GM18873 (cell line): ENCODE measurements at regions not wholly inside any gene's neighbourhood (a gene's known extent, or its start where the extent isn't known, plus 50 kb on each side); places are given as distances from the start of the nearest gene placed in this dataset.

Source experiments
- ATAC-seq: cut with Tn5 transposase; IDR thresholded peaks from one replicate; pipeline ENCODE4 v1.9.1; 2021; ENCODE audit warnings: mild to moderate bottlenecking, moderate library complexity, moderate number of reproducible peaks; ENCODE audit not compliant: unreplicated experiment, low FRiP score

DNA sequence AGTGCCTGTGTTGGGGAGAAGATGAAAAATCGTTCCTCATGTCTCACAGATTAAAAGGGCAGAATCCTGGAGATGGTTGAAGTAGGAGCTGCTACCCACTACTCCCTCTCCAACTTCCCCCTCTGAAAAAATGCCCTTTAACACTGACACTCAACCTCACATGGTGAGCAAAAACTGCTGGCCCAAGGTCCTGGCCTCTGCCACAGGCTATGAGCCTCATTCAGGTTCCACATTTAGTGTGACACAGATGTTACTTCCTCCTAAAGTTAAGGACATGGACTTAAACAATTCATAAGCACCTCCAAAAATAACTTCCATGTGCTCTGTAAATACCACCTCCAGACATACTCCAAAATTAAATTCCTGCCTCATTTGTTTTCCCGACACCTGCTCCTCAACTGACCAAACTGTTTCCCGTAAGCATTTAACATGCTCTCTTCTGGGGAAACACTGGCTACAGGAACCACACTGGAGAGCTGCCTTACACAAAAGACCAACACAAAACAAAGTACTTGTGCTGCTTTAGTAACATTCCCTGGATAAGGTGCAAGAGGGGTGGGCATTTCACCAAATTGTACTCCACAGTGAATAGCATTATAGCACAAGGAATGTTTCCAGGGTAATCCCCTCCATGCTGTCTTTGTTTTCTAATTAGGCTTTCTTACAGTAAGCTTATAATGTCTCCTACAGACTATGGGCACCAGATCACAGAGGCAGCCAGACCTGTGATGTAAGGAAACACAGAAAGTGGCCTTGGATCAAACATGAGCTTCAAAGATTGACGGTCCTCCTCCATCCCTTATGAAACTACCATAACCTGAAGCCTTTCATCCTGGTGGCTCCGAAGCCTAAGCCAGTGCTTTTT lies 57.0 kb downstream of the PHLDA1 start:
- no peak for ATAC-seq

DNA sequence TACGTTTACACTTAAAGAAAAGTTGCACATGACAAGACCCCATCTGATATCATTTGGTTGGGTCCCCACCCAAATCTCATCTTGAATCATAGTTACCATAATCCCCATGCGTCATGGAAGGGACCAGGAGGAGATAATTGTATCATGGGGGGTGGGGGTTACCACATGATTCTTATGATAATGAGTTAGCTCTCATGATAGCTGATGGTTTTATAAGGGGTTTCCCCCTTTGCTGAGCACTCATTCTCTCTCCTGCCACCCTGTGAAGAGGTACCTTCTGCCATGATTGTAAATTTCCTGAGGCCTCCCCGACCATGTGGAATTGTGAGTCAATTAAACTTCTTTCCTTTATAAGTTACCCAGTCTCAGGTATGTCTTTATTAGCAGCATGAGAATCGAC lies 60.3 kb downstream of the PHLDA1 start:
- ATAC-seq, result no peak

DNA sequence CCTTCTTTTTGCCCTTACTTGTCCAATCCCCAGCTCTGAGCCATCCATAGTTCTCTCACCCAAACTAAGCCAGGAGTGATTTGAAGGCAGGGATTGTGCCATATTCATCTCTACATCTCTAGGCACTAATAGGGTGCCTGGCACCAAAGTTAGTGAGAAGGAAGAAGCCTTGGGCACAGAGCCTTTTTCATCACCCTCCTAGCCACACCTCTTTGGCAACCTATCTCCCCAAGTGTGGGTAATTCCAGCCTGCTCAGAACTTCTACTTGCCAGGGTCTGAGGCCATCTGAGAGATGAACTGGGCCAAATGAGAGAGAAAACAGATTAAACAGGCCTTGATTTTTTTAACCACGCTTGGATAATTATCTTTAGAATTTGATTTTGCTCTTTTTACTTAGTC lies 61.3 kb downstream of the PHLDA1 start:
- ATAC-seq, result no peak

DNA sequence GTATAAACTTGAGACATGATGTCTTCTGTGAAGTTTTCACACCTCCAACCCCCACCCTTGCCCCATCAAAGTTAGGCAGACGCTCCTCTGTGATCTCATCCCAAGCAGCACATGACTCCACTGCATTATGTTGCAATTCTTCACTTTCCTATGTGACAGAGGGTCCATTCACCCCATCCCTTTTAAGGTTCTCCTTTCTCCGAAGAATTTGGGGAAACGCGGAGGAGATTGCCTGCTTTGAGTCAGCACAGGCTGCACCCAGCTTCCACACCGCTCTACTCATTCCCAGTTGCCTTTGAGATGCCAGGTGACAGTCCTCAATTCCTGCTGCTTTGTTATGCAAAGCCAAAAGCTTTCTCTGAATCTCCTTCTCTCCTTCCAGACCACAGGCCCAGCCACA lies 61.8 kb downstream of the PHLDA1 start:
- no peak for ATAC-seq

DNA sequence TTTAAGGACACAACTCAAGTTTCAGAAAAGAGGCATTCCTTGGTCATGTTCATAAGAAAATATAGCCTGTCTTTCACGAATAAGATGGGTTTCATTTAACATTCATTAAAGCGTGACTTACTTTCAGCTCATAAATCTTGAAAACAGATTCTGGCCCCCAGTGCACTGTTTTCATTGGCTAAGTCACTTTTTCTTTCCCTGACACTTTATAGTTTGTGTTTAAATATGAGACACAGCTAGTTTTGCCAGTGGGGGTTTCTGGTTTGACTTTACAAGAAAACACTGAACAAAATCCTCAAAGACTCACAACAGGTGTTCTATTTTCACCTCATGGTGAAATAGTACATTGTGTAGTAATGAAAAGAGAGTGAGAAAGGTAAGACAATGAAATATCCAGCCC lies 65.9 kb downstream of the PHLDA1 start:
- no peak for ATAC-seq

DNA sequence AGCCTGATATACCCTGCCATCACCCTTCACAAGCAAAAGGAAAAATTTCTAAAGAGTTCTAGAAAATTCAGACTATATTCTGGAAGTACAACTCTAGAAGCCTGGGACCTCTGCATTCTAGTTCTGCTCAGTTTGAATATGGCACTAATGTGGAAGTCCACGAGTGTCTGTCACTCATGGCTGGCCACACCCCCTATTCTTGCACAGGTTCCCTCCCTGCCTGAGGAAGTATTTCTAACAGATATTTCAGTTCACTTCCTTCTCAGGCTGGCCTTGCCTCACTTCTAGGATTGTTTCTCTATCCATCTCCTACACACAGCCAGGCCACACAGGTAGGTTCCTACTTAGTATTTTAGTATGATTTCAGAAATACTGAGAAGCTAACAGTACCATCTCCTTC lies 67.4 kb downstream of the PHLDA1 start:
- ATAC-seq, result no peak

DNA sequence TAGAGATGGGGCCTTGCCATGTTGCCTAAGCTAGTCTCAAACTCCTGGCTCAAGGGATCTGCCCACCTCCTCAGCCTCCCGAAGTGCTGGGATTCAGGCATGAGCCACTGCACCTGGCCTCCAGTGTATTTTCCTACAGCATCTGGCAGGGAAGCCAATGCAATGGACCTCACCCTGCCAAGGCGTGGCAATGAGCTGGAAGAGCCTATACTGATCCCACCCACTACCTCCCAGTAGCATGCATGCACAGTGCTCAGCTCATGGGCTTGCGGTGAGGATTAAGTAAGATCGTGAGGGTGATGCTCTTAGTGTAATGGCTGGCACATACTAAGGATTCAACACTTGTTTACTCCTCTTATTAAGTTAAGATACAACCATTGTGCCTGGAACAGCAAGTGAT lies 69.7 kb downstream of the PHLDA1 start:
- no peak for ATAC-seq

DNA sequence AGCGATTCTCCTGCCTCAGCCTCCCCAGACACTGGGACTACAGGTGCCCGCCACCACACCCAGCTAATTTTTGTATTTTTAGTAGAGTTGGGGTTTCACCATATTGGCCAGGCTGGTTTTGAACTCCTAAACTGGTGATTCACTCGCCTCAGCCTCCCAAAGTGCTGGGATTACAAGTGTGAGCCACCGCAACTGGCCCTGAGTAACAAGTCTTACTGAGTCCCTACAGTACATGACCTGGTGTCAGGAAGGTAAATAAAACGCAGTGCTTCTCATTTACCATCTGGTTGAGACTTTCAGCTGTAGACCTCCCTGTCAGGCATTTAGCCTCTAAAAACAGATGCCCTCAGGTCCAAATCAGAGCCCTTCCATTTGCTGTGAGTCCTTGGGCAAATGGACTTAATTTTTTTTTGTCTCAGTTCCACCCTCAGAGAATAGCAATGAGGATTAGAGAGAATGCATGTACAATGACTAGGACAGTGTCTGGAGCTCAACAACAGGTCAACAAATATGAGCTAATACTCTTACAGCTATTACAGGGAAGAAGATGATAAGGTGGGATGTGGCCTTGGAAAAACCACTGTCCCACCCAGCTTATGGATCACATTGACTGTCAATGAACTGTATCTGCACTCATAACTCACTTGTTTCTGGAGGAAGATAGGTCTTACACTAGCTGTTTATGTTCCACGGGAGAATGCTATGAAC lies 70.5 kb downstream of the PHLDA1 start:
- no peak for ATAC-seq

DNA sequence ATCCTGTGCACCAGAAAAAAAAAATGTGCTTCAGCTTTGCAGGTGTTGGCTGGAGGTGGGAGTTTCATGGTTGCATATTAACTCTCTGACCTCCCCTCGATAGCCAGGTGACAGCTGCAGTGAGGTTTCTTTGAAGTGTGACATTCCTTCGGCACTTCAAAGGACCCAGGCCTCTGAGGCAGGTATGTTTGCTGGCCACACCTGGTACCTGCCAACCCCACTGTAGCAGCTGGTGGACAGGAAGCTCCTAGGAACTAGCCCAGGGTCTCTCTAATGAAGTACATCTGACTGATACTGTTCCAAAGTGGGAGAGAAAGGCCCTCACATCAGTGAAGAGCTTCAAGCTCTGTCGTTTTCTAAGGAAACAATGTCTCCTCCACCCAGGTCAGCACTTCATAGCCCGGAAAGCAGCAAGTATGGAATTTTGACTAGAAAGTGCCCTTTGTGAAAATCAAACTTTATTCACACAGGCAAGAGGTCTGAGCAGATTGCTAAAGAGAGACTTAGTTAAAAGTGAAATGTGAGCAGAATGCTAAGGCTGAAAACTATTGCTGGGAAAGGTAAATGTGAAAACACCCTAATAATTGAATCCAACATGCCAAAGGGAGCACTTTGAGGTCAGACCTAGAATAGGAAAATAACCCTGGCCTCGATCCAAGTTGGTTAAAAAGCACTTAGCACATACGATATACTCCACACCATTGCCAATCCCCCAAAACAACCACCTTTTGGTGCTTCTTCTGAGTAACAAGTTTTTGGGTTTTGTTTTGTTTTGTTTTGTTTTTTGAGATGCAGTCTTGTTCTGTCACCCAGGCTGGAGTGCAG lies 71.3 kb downstream of the PHLDA1 start:
- ATAC-seq, result no peak

DNA sequence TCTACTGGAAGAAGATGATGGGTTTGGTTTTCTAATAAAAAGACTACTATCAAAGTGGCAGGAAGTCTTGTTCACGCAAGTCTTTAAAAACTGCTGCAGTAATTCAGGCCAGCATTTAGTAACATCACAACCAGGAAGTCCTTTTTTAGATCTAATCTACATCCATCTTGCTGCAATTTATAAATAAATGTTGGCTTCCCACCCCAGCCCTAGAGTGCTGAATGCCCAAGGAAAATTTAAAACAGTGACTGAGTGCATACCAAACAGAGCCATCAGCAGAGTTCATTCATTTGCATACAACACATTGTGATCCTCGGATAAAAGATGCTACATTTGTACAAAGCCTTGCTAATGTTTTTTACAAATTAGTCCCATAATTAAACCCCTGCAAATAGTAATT lies 72.1 kb downstream of the PHLDA1 start:
- ATAC-seq, result no peak

DNA sequence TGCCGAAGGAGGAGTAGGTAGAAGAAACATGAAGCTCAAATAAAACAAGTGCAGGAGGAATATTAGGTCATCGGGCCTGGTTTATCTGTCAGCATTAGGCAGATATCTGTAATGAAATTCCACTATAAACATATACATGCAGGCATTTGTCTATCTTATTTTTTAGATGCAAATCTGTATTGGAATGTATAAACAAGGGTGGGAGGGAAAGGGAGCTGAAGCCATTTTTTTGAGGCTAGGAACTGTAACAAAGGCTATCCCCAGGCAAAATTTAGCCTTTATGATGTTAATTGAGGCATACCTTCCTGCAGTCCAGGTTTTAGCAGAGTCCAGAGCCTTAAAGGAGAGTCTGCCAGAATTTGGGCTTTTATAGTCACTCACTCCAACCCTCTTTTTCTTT lies 72.5 kb downstream of the PHLDA1 start:
- no peak for ATAC-seq

DNA sequence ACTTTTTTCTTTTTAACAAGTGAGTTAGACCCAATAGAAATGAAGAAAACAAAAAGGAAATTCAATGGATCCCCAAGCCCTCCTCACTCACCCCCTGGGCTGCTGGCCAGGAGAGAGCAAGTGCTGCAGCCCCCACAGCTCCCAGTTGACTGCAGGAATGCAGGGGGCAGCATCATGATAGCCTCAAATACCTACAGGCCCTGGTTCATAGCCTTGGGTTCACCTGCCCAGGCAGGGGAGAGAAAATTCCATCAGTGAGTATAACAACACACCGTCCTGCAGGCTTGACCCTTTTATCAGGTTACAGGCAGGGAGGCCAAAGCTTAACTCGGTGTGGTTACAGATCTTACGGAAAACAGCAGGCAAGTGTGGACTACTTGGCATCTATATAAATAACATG lies 76.3 kb downstream of the PHLDA1 start:
- no peak for ATAC-seq

DNA sequence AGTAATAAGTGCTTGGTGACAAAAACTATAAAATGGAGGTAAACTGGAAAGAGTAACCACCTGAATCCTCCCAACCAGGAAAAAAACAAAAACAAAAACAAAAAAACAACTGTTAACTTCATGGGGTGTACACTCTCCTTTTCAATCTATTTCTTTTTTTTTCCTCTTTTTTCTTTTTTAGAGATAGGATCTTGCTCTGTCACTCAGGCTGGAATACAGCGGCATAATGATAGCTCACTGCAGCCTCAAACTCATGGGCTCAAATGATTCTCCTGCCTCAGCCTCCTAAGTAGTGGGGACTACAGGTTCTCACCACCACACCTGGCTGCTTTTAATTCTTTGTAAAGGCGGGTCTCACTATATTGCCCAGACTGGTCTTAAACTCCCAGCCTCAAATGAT lies 76.8 kb downstream of the PHLDA1 start:
- no peak for ATAC-seq

DNA sequence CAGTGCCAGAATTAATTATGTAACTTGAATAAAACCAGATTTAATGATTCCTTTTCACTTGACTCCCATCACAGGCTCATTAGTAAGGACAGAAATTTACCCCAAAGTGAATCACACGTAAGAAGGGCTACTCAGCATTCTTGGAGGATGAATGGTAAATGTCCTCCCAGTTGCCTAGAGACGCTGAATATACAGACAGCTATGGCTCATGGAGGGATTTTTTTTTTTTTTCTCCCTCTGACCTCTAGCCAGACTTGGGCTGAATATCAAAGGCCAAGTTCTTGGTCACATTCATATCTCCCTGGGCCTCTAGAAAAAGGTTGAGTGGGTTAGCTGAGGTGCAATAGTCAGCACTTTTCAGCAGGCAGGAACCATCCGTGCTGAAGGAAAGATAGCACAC lies 77.5 kb downstream of the PHLDA1 start:
- ATAC-seq, result no peak

DNA sequence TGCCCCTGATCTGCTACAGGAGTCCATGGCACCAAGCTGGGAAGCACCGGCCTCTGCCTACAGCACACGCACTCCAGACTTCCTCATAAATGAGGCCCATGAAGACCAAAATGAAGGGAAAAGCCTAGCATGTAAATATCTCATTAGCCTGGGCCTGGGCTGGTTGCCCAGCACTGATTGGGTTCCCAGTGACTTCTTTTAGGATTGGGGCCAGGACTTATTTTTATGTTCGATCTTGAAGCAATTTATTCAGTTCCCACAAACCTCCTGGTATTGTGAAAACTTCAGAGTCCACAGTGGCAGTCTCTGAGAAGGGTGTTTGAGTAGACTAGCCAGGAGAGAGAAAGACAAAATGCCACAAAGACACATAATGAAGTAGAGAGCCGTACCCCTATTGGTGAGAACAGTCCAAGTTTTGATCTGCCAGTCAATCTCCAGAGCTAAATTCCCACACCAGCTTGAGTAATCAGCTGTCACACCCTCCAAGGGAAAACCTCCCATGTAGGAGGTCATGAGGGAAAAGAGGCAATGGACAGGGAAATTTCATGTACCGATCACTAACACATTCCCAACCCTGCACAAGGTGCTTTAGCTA lies 78.2 kb downstream of the PHLDA1 start:
- no peak for ATAC-seq

DNA sequence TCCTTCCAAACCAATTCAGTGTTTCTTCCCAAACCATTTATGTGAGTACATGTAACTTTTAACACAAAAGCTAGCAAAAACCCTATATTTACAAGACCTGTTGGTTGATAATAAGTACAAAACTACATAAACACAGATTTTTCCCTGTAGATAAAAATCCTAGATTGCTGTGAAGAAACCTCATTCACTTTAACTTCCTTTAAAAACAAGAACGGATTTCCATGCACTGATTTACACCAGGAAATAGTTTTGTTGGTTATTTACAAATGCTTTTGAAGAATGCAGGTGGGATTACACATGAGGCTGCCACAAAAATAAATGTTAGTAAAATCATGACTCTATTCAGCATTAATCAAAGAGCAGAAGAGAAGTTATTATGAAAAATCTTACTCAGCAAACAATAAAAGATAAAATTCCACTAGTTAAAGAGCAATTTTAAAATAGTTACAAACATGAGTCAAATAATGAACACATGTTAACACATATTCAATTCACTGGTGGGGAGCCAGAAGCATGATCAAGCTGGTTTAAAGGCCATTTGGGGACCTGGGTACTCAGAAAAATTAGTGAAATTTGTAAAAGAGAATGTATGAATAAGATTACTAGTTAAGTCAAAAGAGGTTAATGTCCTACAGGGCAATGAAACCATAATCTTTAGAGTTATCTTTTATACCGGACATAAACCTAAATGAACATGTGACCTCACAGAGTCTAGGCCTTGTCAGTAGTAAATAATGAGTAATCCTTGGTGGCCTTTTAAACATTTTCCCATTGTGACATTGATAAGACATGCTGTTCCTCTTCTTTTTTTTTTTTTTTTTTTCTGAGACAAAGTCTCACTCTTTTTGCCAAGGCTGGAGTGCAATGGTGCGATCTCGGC lies 79.9 kb downstream of the PHLDA1 start:
- no peak for ATAC-seq

DNA sequence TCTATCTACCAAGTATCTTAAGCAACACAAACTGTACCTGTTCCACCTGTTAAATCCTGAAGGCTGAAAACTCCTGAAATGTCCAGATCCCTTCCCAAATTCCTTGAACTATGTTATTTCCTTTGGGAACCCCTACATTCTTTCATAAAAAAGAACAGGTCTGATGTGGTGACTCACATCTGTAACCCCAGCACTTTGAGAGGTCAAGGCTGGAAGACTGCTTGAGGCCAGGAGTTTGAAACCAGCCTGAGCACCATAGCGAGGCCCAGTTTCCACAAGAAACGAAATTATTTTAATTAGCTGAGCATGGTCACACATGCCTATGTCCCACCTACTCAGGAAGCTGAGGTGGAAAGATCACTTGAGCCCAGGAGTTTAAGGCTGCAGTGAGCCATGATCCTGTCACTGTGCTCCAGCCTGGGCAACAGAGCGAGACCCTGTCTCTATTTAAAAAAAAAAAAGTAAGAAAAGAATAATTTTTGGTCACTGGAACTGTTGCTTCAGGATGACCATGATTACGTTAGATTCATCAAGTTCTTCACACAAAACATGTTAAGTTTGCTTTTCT lies 84.3 kb downstream of the PHLDA1 start:
- ATAC-seq, result no peak

DNA sequence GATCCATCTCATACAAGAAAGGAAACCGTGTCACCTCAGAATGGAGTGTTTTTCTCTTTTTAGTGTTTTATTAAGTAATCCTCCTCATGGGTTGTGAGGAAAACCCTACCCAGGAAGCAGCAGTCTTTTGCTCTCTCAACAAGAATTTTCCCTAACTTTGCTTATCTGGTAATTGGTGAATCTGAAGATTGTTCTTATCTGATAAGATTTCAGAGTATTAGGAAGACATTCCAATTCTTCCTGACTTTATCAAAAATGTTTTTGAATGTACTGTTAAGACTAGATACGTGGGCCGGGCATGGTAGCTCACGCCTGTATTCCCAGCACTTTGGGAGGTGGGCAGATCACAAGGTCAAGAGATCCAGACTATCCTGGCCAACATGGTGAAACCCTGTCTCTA lies 86.0 kb downstream of the PHLDA1 start:
- ATAC-seq, result no peak

DNA sequence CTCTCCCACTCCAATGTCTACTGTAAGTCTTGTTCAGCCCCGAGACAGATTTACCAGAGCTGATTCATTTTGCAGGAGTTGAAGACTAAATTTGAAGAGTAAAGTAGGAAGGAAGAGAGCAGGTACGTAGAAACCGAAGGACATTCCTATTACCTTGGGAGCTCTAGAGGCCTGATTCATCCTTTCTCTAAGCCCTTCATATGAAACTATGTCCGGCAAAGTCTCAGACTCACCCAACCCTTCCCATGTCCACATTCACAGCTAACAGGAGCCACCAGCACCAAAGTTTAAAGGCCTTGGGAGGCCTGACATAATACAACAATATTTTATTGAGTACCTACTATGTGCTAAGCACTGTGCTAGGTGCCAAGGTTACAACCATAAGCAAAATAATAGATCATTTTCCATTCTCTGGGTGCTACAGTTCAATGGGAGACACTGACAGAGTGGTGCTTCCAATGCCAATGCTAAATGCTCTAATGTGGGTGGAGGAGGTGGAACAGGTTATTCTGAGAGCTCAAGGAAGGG lies 86.6 kb downstream of the PHLDA1 start:
- no peak for ATAC-seq
